H9 (cell line): ENCODE measurements at regions not wholly inside any gene's neighbourhood (a gene's known extent, or its start where the extent isn't known, plus 50 kb on each side); places are given as distances from the start of the nearest gene placed in this dataset.

Experiments used
- DNase-seq: peaks from one replicate; pipeline ENCODE4 v3.0.0-alpha.2; 2017
- H2AFZ ChIP-seq: one replicate; pipeline ENCODE4 v1.6.1; 2013; ENCODE audit warnings: mild to moderate bottlenecking, low read length, control low read depth, moderate library complexity
- H2AK5ac ChIP-seq: 2 replicates; pipeline ENCODE4 v1.6.1; 2013; ENCODE audit warnings: low read length, control low read depth, mixed read lengths; ENCODE audit not compliant: insufficient read length
- H2BK120ac ChIP-seq: one replicate; pipeline ENCODE4 v1.6.1; 2013; ENCODE audit warnings: low read depth, mild to moderate bottlenecking, low read length, control low read depth, inconsistent platforms; ENCODE audit not compliant: poor library complexity, severe bottlenecking
- H2BK12ac ChIP-seq: 2 replicates; pipeline ENCODE4 v1.6.1; 2013; ENCODE audit warnings: low read length, control low read depth, mixed read lengths, low read depth; ENCODE audit not compliant: insufficient read length
- H2BK15ac ChIP-seq: 2 replicates; pipeline ENCODE4 v1.6.1; 2013; ENCODE audit warnings: low read depth, low read length, control low read depth
- H2BK20ac ChIP-seq: one replicate; pipeline ENCODE4 v1.6.1; 2013; ENCODE audit warnings: low read depth, mild to moderate bottlenecking, low read length, control low read depth, inconsistent platforms; ENCODE audit not compliant: poor library complexity, severe bottlenecking
- H2BK5ac ChIP-seq: 2 replicates; pipeline ENCODE4 v1.6.1; 2013; ENCODE audit warnings: low read length, control low read depth, mixed read lengths; ENCODE audit not compliant: insufficient read length
- H3K14ac ChIP-seq: 2 replicates; pipeline ENCODE4 v1.6.1; 2013; ENCODE audit warnings: low read length, control low read depth; ENCODE audit not compliant: insufficient read depth
- H3K18ac ChIP-seq: 2 replicates; pipeline ENCODE4 v1.6.1; 2013; ENCODE audit warnings: low read depth, mild to moderate bottlenecking, mixed read lengths, low read length, control low read depth; ENCODE audit not compliant: insufficient read length
- H3K23ac ChIP-seq: 2 replicates; pipeline ENCODE4 v1.6.1; 2013; ENCODE audit warnings: low read length, control low read depth, mixed read lengths, low read depth; ENCODE audit not compliant: insufficient read length
- H3K23me2 ChIP-seq: 2 replicates; pipeline ENCODE4 v1.6.1; 2013; ENCODE audit warnings: low read depth, mild to moderate bottlenecking, mixed read lengths, low read length, control low read depth; ENCODE audit not compliant: insufficient read length, poor library complexity, severe bottlenecking
- H3K27ac ChIP-seq: 2 replicates; pipeline ENCODE4 v1.5.1; 2013; ENCODE audit warnings: low read length, control low read depth, mixed read lengths, low read depth; ENCODE audit not compliant: insufficient read length
- H3K27me3 ChIP-seq: 2 replicates; pipeline ENCODE4 v1.6.1; 2013; ENCODE audit warnings: low read length, control low read depth, inconsistent platforms; ENCODE audit not compliant: insufficient read depth
- H3K4ac ChIP-seq: 2 replicates; pipeline ENCODE4 v1.6.1; 2013; ENCODE audit warnings: low read depth, mild to moderate bottlenecking, control low read depth, inconsistent platforms, low read length, moderate library complexity
- H3K4me1 ChIP-seq: 2 replicates; pipeline ENCODE4 v1.6.1; 2013; ENCODE audit warnings: low read length, control low read depth, inconsistent platforms; ENCODE audit not compliant: insufficient read depth
- H3K4me2 ChIP-seq: 2 replicates; pipeline ENCODE4 v1.6.1; 2013; ENCODE audit warnings: low read length, control low read depth, mixed read lengths; ENCODE audit not compliant: insufficient read length, insufficient read depth
- H3K56ac ChIP-seq: 2 replicates; pipeline ENCODE4 v1.6.1; 2013; ENCODE audit warnings: low read depth, mild to moderate bottlenecking, mixed read lengths, low read length, control low read depth; ENCODE audit not compliant: insufficient read length
- H3K79me1 ChIP-seq: 2 replicates; pipeline ENCODE4 v1.6.1; 2013; ENCODE audit warnings: low read depth, mild to moderate bottlenecking, moderate library complexity, low read length, control low read depth, inconsistent platforms; ENCODE audit not compliant: insufficient read depth, poor library complexity, severe bottlenecking
- H3K79me2 ChIP-seq: 2 replicates; pipeline ENCODE4 v1.6.1; 2013; ENCODE audit warnings: low read length, control low read depth, inconsistent platforms; ENCODE audit not compliant: insufficient read depth
- H3K9ac ChIP-seq: 2 replicates; pipeline ENCODE4 v1.6.1; 2013; ENCODE audit warnings: low read length, control low read depth, mixed read lengths; ENCODE audit not compliant: insufficient read length; ENCODE audit errors: extremely low read depth
- H3K9me3 ChIP-seq: one replicate; pipeline ENCODE4 v1.6.1; 2013; ENCODE audit warnings: low read depth, low read length, inconsistent platforms; ENCODE audit not compliant: control insufficient read depth
- H3T11ph ChIP-seq: one replicate; pipeline ENCODE4 v1.6.1; 2013; ENCODE audit warnings: mild to moderate bottlenecking, low read length, control low read depth, inconsistent platforms
- H4K20me1 ChIP-seq: one replicate; pipeline ENCODE4 v1.6.1; 2013; ENCODE audit not compliant: control insufficient read depth, insufficient read length, insufficient read depth
- H4K5ac ChIP-seq: 2 replicates; pipeline ENCODE4 v1.6.1; 2013; ENCODE audit warnings: low read depth, mild to moderate bottlenecking, mixed read lengths, low read length, control low read depth; ENCODE audit not compliant: insufficient read length
- H4K8ac ChIP-seq: replicated peaks from 2 replicates; pipeline ENCODE4 v1.6.1; 2013; ENCODE audit warnings: low read length, control low read depth, mixed read lengths, low read depth; ENCODE audit not compliant: insufficient read length
- H4K91ac ChIP-seq: 2 replicates; pipeline ENCODE4 v1.6.1; 2013; ENCODE audit warnings: low read depth, mild to moderate bottlenecking, moderate library complexity, mixed read lengths, low read length, control low read depth; ENCODE audit not compliant: insufficient read length
- H3K27ac Mint-ChIP-seq, 3 experiments: 2 replicates in 2 of 3; 3 replicates in 1 of 3; pipeline ENCODE4 v1.8.0; 2020 to 2021; ENCODE audit warnings: mixed read lengths in 3 of 3, mild to moderate bottlenecking in 1 of 3, moderate library complexity in 1 of 3
- H3K27me3 Mint-ChIP-seq: 2 replicates; pipeline ENCODE4 v1.8.0; 2021; ENCODE audit warnings: low read depth, mild to moderate bottlenecking, moderate library complexity, mixed read lengths
- H3K36me3 Mint-ChIP-seq, 3 experiments: 2 replicates in 2 of 3; 3 replicates in 1 of 3; pipeline ENCODE4 v1.8.0; 2020 to 2021; ENCODE audit warnings: low read depth in 3 of 3, mixed read lengths in 3 of 3; ENCODE audit not compliant: insufficient read depth in 1 of 3
- H3K4me1 Mint-ChIP-seq, 2 experiments: 2 replicates each; pipeline ENCODE4 v1.8.0; 2020; ENCODE audit warnings: mixed read lengths in 2 of 2
- H3K4me3 Mint-ChIP-seq, 2 experiments: 2 replicates in 1 of 2; 3 replicates in 1 of 2; pipeline ENCODE4 v1.8.0; 2020 to 2021; ENCODE audit warnings: mild to moderate bottlenecking in 2 of 2, mixed read lengths in 2 of 2, moderate library complexity in 1 of 2
- H3K9me3 Mint-ChIP-seq, 2 experiments: 2 replicates in 1 of 2; 3 replicates in 1 of 2; pipeline ENCODE4 v1.8.0; 2020; ENCODE audit warnings: mild to moderate bottlenecking in 2 of 2, mixed read lengths in 2 of 2, moderate library complexity in 1 of 2
- CTCF ChIP-seq: fragments of 200-600 bp; sonication (generic); conservative IDR thresholded peaks from 3 replicates; pipeline ENCODE4 v1.8.0; 2021; ENCODE audit warnings: antibody characterized with exemption, mild to moderate bottlenecking
- WGBS: extraction: QIAGEN DNeasy Blood & Tissue Kit; methylation state at CpG from one replicate; pipeline ENCODE4 v1.1.7; 2013; ENCODE audit warnings: missing lambda C conversion rate, low lambda C conversion rate, mixed read lengths; ENCODE audit not compliant: insufficient read length; ENCODE audit errors: extremely low coverage; 5-methylcytosine and 5-hydroxymethylcytosine counted together

DNA sequence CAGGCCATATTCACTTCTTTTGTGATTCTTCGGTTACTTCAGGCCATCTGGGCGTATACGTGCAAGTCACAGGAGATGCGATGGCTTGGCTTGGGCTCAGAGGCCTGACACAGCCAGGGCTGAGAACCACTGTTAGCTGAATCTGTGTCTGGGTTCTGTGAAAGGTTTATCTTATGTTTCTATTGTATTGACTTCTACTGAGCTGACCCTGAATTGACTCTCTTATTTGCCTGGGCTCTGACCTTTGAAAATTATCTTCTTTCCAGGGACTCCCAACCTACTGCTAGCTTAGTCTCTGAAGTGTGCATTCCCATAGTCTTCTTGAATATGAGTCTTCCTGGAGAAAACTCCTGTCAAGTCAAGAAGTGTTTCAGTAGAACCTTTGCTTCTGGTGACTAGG, 226.4 kb upstream of the SOX4 start:
- H2BK15ac ChIP-seq, result no peak overlapping the region
- H3K18ac ChIP-seq, result no peak overlapping the region
- H2BK5ac ChIP-seq, result no peak overlapping the region
- H4K8ac ChIP-seq, result no peak overlapping the region
- H4K5ac ChIP-seq, result no peak overlapping the region
- H3K9ac ChIP-seq, result no peak overlapping the region
- Mint-ChIP-seq H3K36me3 (peaks cover 3 to 5% (median 5%) of the 10 kb centered on the region in 3 experiments; a peak in 6 of 7 replicates), H3K4me3 (no peak overlapping the region; a peak in 1 of 5 replicates), H3K27me3 (0 out of 2 replicates have a peak, but pooled peaks cover 1% of the 10 kb centered on the region), H3K9me3 (peaks cover 0 to 5% of the 10 kb centered on the region in 2 experiments; a peak in 3 of 5 replicates), H3K27ac (no peak overlapping the region; a peak in 2 of 7 replicates), H3K4me1 (peaks cover 30 to 53% of the 10 kb centered on the region in 2 experiments)
- no peak overlapping the region for H3K23ac ChIP-seq
- H3K14ac ChIP-seq, result no peak overlapping the region
- H4K20me1 ChIP-seq, result no peaks in the 10 kb centered on the region
- no peaks in the 10 kb centered on the region for H3K79me1 ChIP-seq
- TF ChIP-seq CTCF, result no peak
- no peaks in the 10 kb centered on the region for H3K23me2 ChIP-seq
- no peak overlapping the region for H3K4ac ChIP-seq
- H3K27me3 ChIP-seq, result no peaks in the 10 kb centered on the region
- H3K79me2 ChIP-seq, result no peaks in the 10 kb centered on the region
- H3T11ph ChIP-seq, result no peak overlapping the region
- no peak overlapping the region for H2BK12ac ChIP-seq
- no peaks in the 10 kb centered on the region; the same call in 1 of the 2 replicates for H3K4me1 ChIP-seq
- H3K27ac ChIP-seq, result no peak overlapping the region
- WGBS, result no CpG with 5 or more reads among the region's 4 CpGs
- H3K56ac ChIP-seq, result no peak overlapping the region
- no peak overlapping the region for H3K4me2 ChIP-seq
- no peaks in the 10 kb centered on the region for H3K9me3 ChIP-seq
- no peak overlapping the region for H4K91ac ChIP-seq
- H2BK120ac ChIP-seq, result no peak overlapping the region
- H2BK20ac ChIP-seq, result no peak overlapping the region
- H2AK5ac ChIP-seq, result no peak overlapping the region
- DNase-seq, result no peak
- no peak overlapping the region for H2AFZ ChIP-seq
